ENCODE measurements at regions not wholly inside any gene's neighbourhood (a gene's known extent, or its start where the extent isn't known, plus 50 kb on each side); places are given as distances from the start of the nearest gene placed in this dataset.

- Mint-ChIP-seq H3K27ac (no peak overlapping the region), H3K4me1 (peaks cover 48% of the 10 kb centered on the region), H3K9me3 (peaks cover 8% of the 10 kb centered on the region), H3K4me3 (no peak overlapping the region), H3K36me3 (ENCODE audit: low read depth) (peaks cover 5% of the 10 kb centered on the region), H3K27me3 (ENCODE audit: insufficient read depth) (no peaks in the 10 kb centered on the region)
- no peak overlapping the region for H3K9ac ChIP-seq (ENCODE audit: extremely low read depth, low read length, poor library complexity, severe bottlenecking)
- H3K27ac ChIP-seq (ENCODE audit: low read depth, low read length) = no peak overlapping the region
- H3K9me3 ChIP-seq (ENCODE audit: control insufficient read depth, low read length) = peaks cover 12% of the 10 kb centered on the region
- H3K4me3 ChIP-seq (ENCODE audit: low read length) = no peak overlapping the region
- H3K36me3 ChIP-seq (ENCODE audit: control insufficient read depth, insufficient read depth, low read length) = no peaks in the 10 kb centered on the region
- no peak for TF ChIP-seq CTCF (conservative IDR thresholded peaks at IDR 0.05)
- WGBS, 2 experiments (ENCODE audit: insufficient coverage in 1 of 2, insufficient read length in 1 of 2) = 88 to 91% methylated on average over 4 of the region's 4 CpGs
- DNase-seq = no peak
- no peaks in the 10 kb centered on the region for H3K27me3 ChIP-seq (ENCODE audit: control insufficient read depth, insufficient read depth, low read length, poor library complexity, severe bottlenecking)
- H3K4me1 ChIP-seq (ENCODE audit: control insufficient read depth, insufficient read depth, low read length) = peaks cover 8% of the 10 kb centered on the region
These were observed 286.0 kb upstream of the DMRT1 start for GRCh38 chr9:555493-555892.

GRCh38 chr9:556199-556598, 285.3 kb upstream of the DMRT1 start:
- H3K4me3 ChIP-seq (ENCODE audit: low read length) = no peak overlapping the region
- no peak for DNase-seq
- Mint-ChIP-seq H3K27ac (peak overlapping the region; percentile 32), H3K9me3 (peaks cover 8% of the 10 kb centered on the region), H3K27me3 (ENCODE audit: insufficient read depth) (no peaks in the 10 kb centered on the region), H3K36me3 (ENCODE audit: low read depth) (peaks cover 5% of the 10 kb centered on the region), H3K4me3 (no peak overlapping the region), H3K4me1 (peaks cover 47% of the 10 kb centered on the region)
- peaks cover 4% of the 10 kb centered on the region for H3K4me1 ChIP-seq (ENCODE audit: control insufficient read depth, insufficient read depth, low read length)
- no peak for TF ChIP-seq CTCF (conservative IDR thresholded peaks at IDR 0.05)
- peaks cover 12% of the 10 kb centered on the region for H3K9me3 ChIP-seq (ENCODE audit: control insufficient read depth, low read length)
- H3K27ac ChIP-seq (ENCODE audit: low read depth, low read length) = no peak overlapping the region
- no peaks in the 10 kb centered on the region for H3K36me3 ChIP-seq (ENCODE audit: control insufficient read depth, insufficient read depth, low read length)
- H3K9ac ChIP-seq (ENCODE audit: extremely low read depth, low read length, poor library complexity, severe bottlenecking) = no peak overlapping the region
- 91% methylated on average over 3 of the region's 3 CpGs; no CpG with 5 or more reads in 1 of the 2 experiments for WGBS, 2 experiments (ENCODE audit: insufficient coverage in 1 of 2, insufficient read length in 1 of 2)
- H3K27me3 ChIP-seq (ENCODE audit: control insufficient read depth, insufficient read depth, low read length, poor library complexity, severe bottlenecking) = no peaks in the 10 kb centered on the region

GRCh38 chr9:556675-557074, 284.8 kb upstream of the DMRT1 start:
- H3K4me1 ChIP-seq (ENCODE audit: control insufficient read depth, insufficient read depth, low read length) = peaks cover 4% of the 10 kb centered on the region
- Mint-ChIP-seq H3K27ac (peak overlapping the region; percentile 32), H3K4me3 (no peak overlapping the region), H3K36me3 (ENCODE audit: low read depth) (peaks cover 3% of the 10 kb centered on the region), H3K4me1 (peaks cover 48% of the 10 kb centered on the region), H3K9me3 (peaks cover 8% of the 10 kb centered on the region), H3K27me3 (ENCODE audit: insufficient read depth) (no peaks in the 10 kb centered on the region)
- peaks cover 9% of the 10 kb centered on the region for H3K9me3 ChIP-seq (ENCODE audit: control insufficient read depth, low read length)
- no peak overlapping the region for H3K9ac ChIP-seq (ENCODE audit: extremely low read depth, low read length, poor library complexity, severe bottlenecking)
- no peak for DNase-seq
- WGBS, 2 experiments (ENCODE audit: insufficient coverage in 1 of 2, insufficient read length in 1 of 2) = 93 to 95% methylated on average over 2 of the region's 2 CpGs
- no peak overlapping the region for H3K4me3 ChIP-seq (ENCODE audit: low read length)
- no peak for TF ChIP-seq CTCF (conservative IDR thresholded peaks at IDR 0.05)
- no peaks in the 10 kb centered on the region for H3K36me3 ChIP-seq (ENCODE audit: control insufficient read depth, insufficient read depth, low read length)
- no peak overlapping the region for H3K27ac ChIP-seq (ENCODE audit: low read depth, low read length)
- H3K27me3 ChIP-seq (ENCODE audit: control insufficient read depth, insufficient read depth, low read length, poor library complexity, severe bottlenecking) = no peaks in the 10 kb centered on the region
